ENCODE measurements at regions not wholly inside any gene's neighbourhood (a gene's known extent, or its start where the extent isn't known, plus 50 kb on each side); places are given as distances from the start of the nearest gene placed in this dataset.

DNA sequence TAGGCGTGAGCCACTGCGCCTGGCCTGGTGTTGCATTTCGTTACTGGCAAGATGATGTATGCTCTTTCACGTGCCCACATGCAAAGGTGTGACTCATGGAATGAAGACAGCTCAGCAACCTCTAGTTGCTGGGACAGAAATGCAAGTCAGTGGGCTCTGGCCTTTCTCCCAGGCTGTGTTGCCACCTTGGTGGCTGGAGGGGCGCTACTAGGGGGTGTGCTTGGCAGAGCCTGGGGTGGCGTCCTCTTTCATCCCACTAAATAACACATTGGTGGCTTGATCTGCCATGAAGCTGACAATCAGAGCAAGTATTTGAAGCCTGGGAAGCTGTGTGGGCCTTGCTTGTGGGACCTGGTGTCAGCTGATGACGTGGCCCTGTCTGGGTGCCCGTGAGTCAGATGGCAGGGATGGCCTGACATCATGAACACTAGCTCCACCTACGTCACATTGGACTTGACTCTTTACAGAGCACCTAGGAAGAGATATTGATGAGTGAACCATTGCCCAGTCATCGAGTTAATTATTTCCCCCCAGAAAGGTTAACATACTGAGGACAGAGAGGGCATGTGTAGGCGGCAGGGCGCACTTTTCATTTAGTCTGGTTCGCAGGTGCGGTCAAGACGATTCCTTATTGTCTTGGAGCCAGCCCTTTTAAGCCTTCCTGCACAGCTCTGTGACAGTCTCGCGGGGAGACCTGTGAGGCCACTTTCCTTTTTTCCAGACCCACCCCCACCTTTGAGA lies 154.2 kb downstream of the TM9SF2 start:
- no peaks in the 10 kb centered on the region for H3K9me3 ChIP-seq (ENCODE audit: low read length)
- H3K27me3 ChIP-seq (ENCODE audit: control insufficient read depth in 1 of 2, insufficient read depth in 2 of 2, low read length in 2 of 2): no peaks in the 10 kb centered on the region
- peaks cover 11% of the 10 kb centered on the region for H3K4me1 ChIP-seq (ENCODE audit: insufficient read depth, low read length)
- H3K36me3 ChIP-seq (ENCODE audit: insufficient read depth, low read length): no peaks in the 10 kb centered on the region
- H3K9ac ChIP-seq (ENCODE audit: low read length): no peak overlapping the region
- H3K4me3 ChIP-seq (ENCODE audit: low read depth in 1 of 2, low read length in 2 of 2): no peak overlapping the region
- H3K27ac ChIP-seq (ENCODE audit: low read depth, low read length): no peak overlapping the region

DNA sequence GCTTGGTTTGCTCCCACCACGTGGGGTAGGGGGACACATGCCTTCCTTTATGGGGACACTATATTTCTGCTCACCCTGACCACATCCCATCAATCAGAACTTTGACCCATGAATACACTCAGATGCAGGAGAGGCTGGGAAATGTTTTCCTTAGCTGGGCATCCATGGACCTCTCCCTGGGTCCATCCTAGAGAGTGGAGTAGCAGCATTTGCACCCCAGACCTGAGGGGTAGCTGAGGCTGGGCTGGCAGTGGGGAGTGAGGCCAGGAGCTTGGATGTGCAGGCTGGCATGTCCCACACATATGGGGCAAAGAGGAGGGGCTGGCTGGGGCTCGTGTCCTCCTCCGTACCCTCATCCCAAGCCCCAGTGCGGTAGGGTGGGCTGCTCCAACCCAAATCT lies 152.8 kb downstream of the TM9SF2 start:
- Histone ChIP-seq H3K36me3 (ENCODE audit: insufficient read depth, low read length) (no peaks in the 10 kb centered on the region), H3K4me1 (ENCODE audit: insufficient read depth, low read length) (peaks cover 11% of the 10 kb centered on the region), H3K9me3 (ENCODE audit: low read length) (no peaks in the 10 kb centered on the region), H3K9ac (ENCODE audit: low read length) (no peak overlapping the region), H3K27me3 (ENCODE audit: control insufficient read depth in 1 of 2, insufficient read depth in 2 of 2, low read length in 2 of 2) (no peaks in the 10 kb centered on the region), H3K27ac (ENCODE audit: low read depth, low read length) (no peak overlapping the region), H3K4me3 (ENCODE audit: low read depth in 1 of 2, low read length in 2 of 2) (no peak overlapping the region)

DNA sequence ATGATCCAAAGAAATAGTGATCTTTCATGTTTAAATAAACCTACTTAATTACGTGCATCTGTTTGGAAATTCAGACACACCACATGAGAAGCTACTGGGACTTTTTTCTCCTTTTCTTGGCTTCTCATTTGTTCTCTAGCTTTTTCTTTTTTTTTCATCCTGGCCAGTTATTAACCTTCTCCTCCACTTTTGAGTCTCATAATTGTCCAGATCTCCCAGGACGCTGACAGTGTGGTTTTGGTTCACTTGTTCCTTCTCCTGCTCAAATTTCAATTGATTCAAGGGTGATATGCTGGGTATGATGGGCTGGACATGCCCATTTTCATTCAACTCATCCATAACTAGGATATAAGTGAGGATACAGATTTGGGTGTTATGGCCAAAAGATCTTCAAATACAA lies 152.3 kb downstream of the TM9SF2 start:
- H3K9ac ChIP-seq (ENCODE audit: low read length): no peak overlapping the region
- H3K4me3 ChIP-seq (ENCODE audit: low read depth in 1 of 2, low read length in 2 of 2): no peak overlapping the region
- no peaks in the 10 kb centered on the region for H3K9me3 ChIP-seq (ENCODE audit: low read length)
- no peaks in the 10 kb centered on the region for H3K27me3 ChIP-seq (ENCODE audit: control insufficient read depth in 1 of 2, insufficient read depth in 2 of 2, low read length in 2 of 2)
- H3K4me1 ChIP-seq (ENCODE audit: insufficient read depth, low read length): peaks cover 11% of the 10 kb centered on the region
- H3K36me3 ChIP-seq (ENCODE audit: insufficient read depth, low read length): no peaks in the 10 kb centered on the region
- no peak overlapping the region for H3K27ac ChIP-seq (ENCODE audit: low read depth, low read length)

DNA sequence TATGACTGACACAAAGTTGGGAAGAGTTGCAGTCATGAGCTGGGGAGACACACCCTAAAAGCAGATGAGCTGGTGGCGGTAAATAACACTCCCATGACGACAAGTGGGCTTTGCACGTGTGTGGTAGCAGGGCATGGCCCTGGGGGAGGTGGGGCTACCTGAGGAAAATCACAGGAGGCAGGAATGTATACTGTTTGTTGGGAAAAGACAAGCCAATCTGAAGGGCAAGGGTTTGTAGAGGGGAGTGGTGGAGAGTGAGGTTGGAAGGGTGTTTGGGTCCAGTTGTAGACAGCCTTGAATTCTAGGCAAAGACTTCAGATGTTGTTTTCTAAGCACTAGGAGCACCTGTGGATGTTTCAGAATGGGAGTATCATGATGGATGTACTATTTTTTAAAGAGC lies 151.6 kb downstream of the TM9SF2 start:
- no peaks in the 10 kb centered on the region for H3K27me3 ChIP-seq (ENCODE audit: control insufficient read depth in 1 of 2, insufficient read depth in 2 of 2, low read length in 2 of 2)
- no peak overlapping the region for H3K4me3 ChIP-seq (ENCODE audit: low read depth in 1 of 2, low read length in 2 of 2)
- no peak overlapping the region for H3K9ac ChIP-seq (ENCODE audit: low read length)
- H3K4me1 ChIP-seq (ENCODE audit: insufficient read depth, low read length): peaks cover 11% of the 10 kb centered on the region
- H3K9me3 ChIP-seq (ENCODE audit: low read length): no peaks in the 10 kb centered on the region
- H3K36me3 ChIP-seq (ENCODE audit: insufficient read depth, low read length): no peaks in the 10 kb centered on the region
- H3K27ac ChIP-seq (ENCODE audit: low read depth, low read length): no peak overlapping the region

DNA sequence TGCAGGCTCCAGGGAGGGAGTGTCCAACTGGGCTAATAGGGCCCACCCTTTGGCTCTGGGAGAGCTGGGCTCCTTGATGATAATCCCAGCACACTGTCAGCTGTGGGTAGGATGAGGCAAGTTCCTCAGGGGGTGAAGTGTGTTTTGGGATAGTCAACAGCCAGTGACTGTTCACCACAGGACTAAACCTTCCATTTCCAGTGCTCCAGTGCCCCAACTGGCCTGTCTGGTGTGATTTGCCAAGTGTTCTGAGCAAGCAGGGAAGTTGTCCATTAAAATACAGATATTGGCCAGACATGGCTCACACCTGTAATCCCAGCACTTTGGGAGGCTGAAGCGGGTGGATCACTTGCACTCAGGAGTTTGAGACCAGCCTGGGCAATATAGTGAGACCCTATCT lies 150.9 kb downstream of the TM9SF2 start:
- no peak overlapping the region for H3K4me3 ChIP-seq (ENCODE audit: low read depth in 1 of 2, low read length in 2 of 2)
- H3K36me3 ChIP-seq (ENCODE audit: insufficient read depth, low read length): no peaks in the 10 kb centered on the region
- H3K4me1 ChIP-seq (ENCODE audit: insufficient read depth, low read length): peaks cover 11% of the 10 kb centered on the region
- no peak overlapping the region for H3K9ac ChIP-seq (ENCODE audit: low read length)
- no peak overlapping the region for H3K27ac ChIP-seq (ENCODE audit: low read depth, low read length)
- H3K9me3 ChIP-seq (ENCODE audit: low read length): no peaks in the 10 kb centered on the region
- no peaks in the 10 kb centered on the region for H3K27me3 ChIP-seq (ENCODE audit: control insufficient read depth in 1 of 2, insufficient read depth in 2 of 2, low read length in 2 of 2)

DNA sequence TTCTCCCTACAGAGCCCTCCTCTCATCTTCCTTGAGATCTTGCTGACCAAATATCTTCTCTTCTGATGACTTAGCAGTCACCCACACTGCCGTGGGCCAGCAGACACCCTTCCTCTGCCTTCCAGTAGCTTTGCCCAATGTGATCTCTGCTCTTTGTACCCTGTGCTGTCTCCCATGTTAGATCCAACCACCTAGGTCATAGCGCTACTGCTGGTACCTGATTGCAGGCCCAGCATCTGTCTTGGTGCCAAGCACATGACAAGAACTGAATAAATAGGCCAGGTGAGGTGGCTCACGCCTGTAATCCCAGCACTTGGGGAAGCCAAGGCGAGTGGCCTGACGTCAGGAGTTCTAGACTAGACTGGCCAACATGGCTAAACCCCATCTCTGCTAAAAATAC lies 149.7 kb downstream of the TM9SF2 start:
- Histone ChIP-seq H3K4me1 (ENCODE audit: insufficient read depth, low read length) (peaks cover 2% of the 10 kb centered on the region), H3K9ac (ENCODE audit: low read length) (no peak overlapping the region), H3K36me3 (ENCODE audit: insufficient read depth, low read length) (no peaks in the 10 kb centered on the region), H3K4me3 (ENCODE audit: low read depth in 1 of 2, low read length in 2 of 2) (no peak overlapping the region), H3K27me3 (ENCODE audit: control insufficient read depth in 1 of 2, insufficient read depth in 2 of 2, low read length in 2 of 2) (no peaks in the 10 kb centered on the region), H3K27ac (ENCODE audit: low read depth, low read length) (no peak overlapping the region), H3K9me3 (ENCODE audit: low read length) (no peaks in the 10 kb centered on the region)

DNA sequence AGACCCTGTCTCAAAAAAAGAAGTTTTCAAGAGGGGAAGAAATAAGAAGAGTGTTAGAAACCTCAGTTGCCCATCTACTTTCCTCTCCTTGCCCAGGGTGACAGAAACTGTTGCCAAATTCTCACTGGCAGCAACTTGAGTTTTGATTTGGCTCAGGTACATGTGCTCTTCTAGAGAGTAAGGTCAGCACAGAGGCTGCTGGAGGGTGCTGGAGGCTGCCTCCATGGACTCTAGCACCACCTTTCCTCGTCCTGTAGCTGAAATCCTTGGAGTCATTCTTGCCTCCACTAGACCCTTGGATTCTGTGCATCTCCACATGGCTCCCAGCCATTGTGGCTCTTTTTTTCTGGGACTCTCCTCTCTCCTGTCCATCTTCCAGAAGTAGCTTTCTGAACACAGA lies 149.1 kb downstream of the TM9SF2 start:
- Histone ChIP-seq H3K4me1 (ENCODE audit: insufficient read depth, low read length) (no peaks in the 10 kb centered on the region), H3K9ac (ENCODE audit: low read length) (no peak overlapping the region), H3K4me3 (ENCODE audit: low read depth in 1 of 2, low read length in 2 of 2) (no peak overlapping the region), H3K36me3 (ENCODE audit: insufficient read depth, low read length) (no peaks in the 10 kb centered on the region), H3K27ac (ENCODE audit: low read depth, low read length) (no peak overlapping the region), H3K27me3 (ENCODE audit: control insufficient read depth in 1 of 2, insufficient read depth in 2 of 2, low read length in 2 of 2) (no peaks in the 10 kb centered on the region), H3K9me3 (ENCODE audit: low read length) (no peaks in the 10 kb centered on the region)

DNA sequence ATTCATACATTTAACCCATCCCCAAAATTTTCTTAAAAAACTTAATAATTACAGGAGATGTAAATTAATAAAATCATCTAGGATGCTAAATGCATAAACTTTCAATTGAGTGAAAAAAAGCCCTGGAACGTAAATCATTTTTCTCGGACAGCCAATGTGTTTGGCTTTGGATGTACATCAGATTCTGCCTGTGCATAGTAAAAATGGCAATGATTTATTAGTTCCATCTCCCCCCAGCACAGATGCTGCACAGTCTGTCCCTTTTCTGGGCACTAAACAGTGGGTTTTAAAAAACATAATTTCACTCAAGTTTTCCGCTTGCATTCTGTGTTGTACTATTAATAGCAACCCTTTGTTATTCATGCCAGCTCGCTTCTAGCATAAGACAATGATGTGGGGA lies 147.7 kb downstream of the TM9SF2 start:
- Histone ChIP-seq H3K9ac (ENCODE audit: low read length) (no peak overlapping the region), H3K4me1 (ENCODE audit: insufficient read depth, low read length) (no peaks in the 10 kb centered on the region), H3K4me3 (ENCODE audit: low read depth in 1 of 2, low read length in 2 of 2) (no peak overlapping the region), H3K9me3 (ENCODE audit: low read length) (no peaks in the 10 kb centered on the region), H3K27me3 (ENCODE audit: control insufficient read depth in 1 of 2, insufficient read depth in 2 of 2, low read length in 2 of 2) (no peaks in the 10 kb centered on the region), H3K36me3 (ENCODE audit: insufficient read depth, low read length) (no peaks in the 10 kb centered on the region), H3K27ac (ENCODE audit: low read depth, low read length) (no peak overlapping the region)

DNA sequence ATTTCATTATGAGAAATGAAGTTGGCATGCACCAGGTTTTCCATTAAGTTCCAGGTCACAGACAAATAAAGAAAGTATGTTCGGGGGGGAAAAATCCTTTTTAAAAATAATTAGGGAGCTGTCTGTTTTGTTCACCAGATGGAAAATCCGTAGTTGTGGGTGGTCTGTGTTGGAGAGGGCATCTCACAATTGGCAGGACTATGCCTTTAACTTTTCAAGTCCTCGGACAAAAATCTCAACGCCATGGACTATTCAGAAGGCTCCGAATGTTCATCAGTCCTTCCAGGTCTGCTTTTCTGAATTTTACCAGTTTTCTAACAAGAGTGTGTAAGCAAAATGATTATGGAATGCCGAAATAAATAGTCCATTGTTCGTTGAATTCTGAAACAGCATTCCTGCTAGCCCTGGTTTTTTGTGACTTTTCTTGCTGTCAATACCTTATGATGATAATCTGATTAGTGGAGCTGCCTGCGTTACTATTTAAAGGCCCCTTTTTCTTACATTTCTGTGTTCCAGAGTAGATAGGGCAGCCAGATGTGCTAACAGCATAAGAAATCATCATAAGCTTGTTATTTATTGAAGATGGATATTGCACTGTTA lies 146.9 kb downstream of the TM9SF2 start:
- Histone ChIP-seq H3K9me3 (ENCODE audit: low read length) (no peaks in the 10 kb centered on the region), H3K27me3 (ENCODE audit: control insufficient read depth in 1 of 2, insufficient read depth in 2 of 2, low read length in 2 of 2) (no peaks in the 10 kb centered on the region), H3K4me1 (ENCODE audit: insufficient read depth, low read length) (no peaks in the 10 kb centered on the region), H3K4me3 (ENCODE audit: low read depth in 1 of 2, low read length in 2 of 2) (no peak overlapping the region), H3K36me3 (ENCODE audit: insufficient read depth, low read length) (no peaks in the 10 kb centered on the region), H3K27ac (ENCODE audit: low read depth, low read length) (no peak overlapping the region), H3K9ac (ENCODE audit: low read length) (no peak overlapping the region)

DNA sequence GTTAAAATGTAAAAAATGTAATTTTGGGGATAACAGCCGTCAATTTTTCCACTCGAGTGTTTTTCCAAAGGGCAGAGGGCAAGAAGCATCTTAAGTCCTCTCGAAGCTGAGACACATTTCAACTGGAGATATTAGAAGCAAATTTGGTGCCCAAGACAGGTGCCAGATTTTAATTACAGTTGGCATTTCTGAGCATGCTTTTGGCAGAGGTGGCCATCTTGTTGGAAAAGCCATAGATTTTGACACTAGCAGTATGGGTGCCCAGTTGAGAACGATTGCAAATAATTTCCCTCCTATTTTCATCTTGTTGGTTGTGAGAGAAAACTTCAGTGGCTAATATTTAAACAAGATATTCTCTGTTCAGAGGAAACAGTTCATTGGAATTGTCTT lies 146.3 kb downstream of the TM9SF2 start:
- Histone ChIP-seq H3K9ac (ENCODE audit: low read length) (no peak overlapping the region), H3K4me3 (ENCODE audit: low read depth in 1 of 2, low read length in 2 of 2) (no peak overlapping the region), H3K9me3 (ENCODE audit: low read length) (no peaks in the 10 kb centered on the region), H3K36me3 (ENCODE audit: insufficient read depth, low read length) (no peaks in the 10 kb centered on the region), H3K27ac (ENCODE audit: low read depth, low read length) (no peak overlapping the region), H3K4me1 (ENCODE audit: insufficient read depth, low read length) (no peaks in the 10 kb centered on the region), H3K27me3 (ENCODE audit: control insufficient read depth in 1 of 2, insufficient read depth in 2 of 2, low read length in 2 of 2) (no peaks in the 10 kb centered on the region)

DNA sequence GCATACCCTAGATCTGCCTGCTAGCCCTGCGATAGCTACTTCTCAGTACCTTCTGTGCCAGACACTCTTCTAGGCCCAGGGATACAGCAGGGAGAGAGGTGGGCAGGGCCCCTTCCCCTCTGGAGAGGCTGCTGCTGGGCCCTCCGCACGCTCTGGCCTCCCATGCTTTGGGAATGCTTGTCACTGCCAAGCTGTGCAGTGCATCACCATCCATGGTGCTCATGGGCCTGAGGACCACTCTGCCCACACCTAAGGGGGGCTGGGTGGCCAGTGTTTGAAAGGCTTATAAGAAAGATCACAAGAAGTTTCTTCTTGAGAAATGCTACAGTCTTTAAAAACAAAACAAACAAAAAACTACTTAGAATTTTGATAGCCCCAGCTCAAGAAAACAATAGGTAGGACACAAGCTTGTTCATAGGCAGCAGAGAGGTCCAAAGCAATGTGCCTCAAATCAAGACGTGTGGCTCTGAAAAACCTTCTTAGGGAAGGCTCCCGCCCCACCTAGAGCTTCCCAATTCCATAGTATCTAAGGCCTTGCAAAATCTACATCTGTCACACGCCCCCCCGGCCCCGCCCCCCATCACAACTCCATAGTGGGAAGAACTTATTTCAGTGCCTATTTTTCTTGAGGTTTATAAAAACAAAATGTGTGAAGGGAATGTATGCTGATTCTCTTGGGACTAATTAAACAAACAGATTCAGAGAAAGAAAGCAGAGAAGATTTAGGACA lies 145.8 kb downstream of the TM9SF2 start:
- no peaks in the 10 kb centered on the region for H3K4me1 ChIP-seq (ENCODE audit: insufficient read depth, low read length)
- H3K27me3 ChIP-seq (ENCODE audit: control insufficient read depth in 1 of 2, insufficient read depth in 2 of 2, low read length in 2 of 2): no peaks in the 10 kb centered on the region
- no peak overlapping the region for H3K27ac ChIP-seq (ENCODE audit: low read depth, low read length)
- no peaks in the 10 kb centered on the region for H3K36me3 ChIP-seq (ENCODE audit: insufficient read depth, low read length)
- no peak overlapping the region for H3K9ac ChIP-seq (ENCODE audit: low read length)
- no peak overlapping the region for H3K4me3 ChIP-seq (ENCODE audit: low read depth in 1 of 2, low read length in 2 of 2)
- H3K9me3 ChIP-seq (ENCODE audit: low read length): no peaks in the 10 kb centered on the region

Measured in muscle layer of colon (tissue), 2 donors.